Erythroblast (primary cell): ENCODE measurements at regions not wholly inside any gene's neighbourhood (a gene's known extent, or its start where the extent isn't known, plus 50 kb on each side); places are given as distances from the start of the nearest gene placed in this dataset.

Experiments
- DNase-seq, 2 experiments: peaks; one replicate each; lab custom pipeline; 2025; lab: John Stamatoyannopoulos, UW
- GATA1 ChIP-seq: IDR thresholded peaks from 2 replicates; pipeline ENCODE4 v1.6.1; 2011; ENCODE audit warnings: low read depth, mild to moderate bottlenecking, control low read depth, low read length, moderate library complexity
- POLR2A ChIP-seq: IDR thresholded peaks from 2 replicates; pipeline ENCODE4 v1.6.1; 2011; ENCODE audit warnings: mild to moderate bottlenecking, low read length

GRCh38 chr18:35918564-35918963 is 53.9 kb upstream of the RMP24 start:
- no peak for DNase-seq
- TF ChIP-seq GATA1, result no peak
- TF ChIP-seq POLR2A, result no peak

- no peak for DNase-seq
- TF ChIP-seq GATA1 (no peak), POLR2A (no peak)
Observed at GRCh38 chr18:35919179-35919578, 53.3 kb upstream of the RMP24 start.

- DNase-seq, result no peak
- TF ChIP-seq POLR2A (no peak), GATA1 (no peak)
Observed at GRCh38 chr18:35920623-35921022, 51.9 kb upstream of the RMP24 start.
